B cell (primary cell): ENCODE measurements at regions not wholly inside any gene's neighbourhood (a gene's known extent, or its start where the extent isn't known, plus 50 kb on each side); places are given as distances from the start of the nearest gene placed in this dataset.

ENCODE experiments used
- ATAC-seq: fragments of 200-7000 bp; cut with Tn5 transposase; one replicate; pipeline ENCODE4 v1.10.0; 2021; ENCODE audit warnings: low read depth, mild to moderate bottlenecking, moderate number of reproducible peaks, moderate library complexity
- CTCF ChIA-PET: fragments of 350-600 bp; sonication (Branson Sonifier 250); formaldehyde crosslinking; loops from one replicate; lab custom pipeline; 2021; ENCODE audit warnings: antibody characterized with exemption, inconsistent platforms; lab: Charles Lee
- POLR2A ChIA-PET: fragments of 350-600 bp; sonication (Branson Sonifier 250); formaldehyde crosslinking; loops from one replicate; lab custom pipeline; 2021; ENCODE audit warnings: antibody characterized with exemption; lab: Charles Lee
- DNase-seq: peaks from one replicate; pipeline ENCODE4 v3.0.0; 2013
- H2AFZ ChIP-seq: 2 replicates; pipeline ENCODE4 v1.6.1; 2012; ENCODE audit warnings: mild to moderate bottlenecking, low read depth, low read length; ENCODE audit not compliant: insufficient read depth, poor library complexity, severe bottlenecking
- H3K27ac ChIP-seq, 2 donors: 1 replicate in 1 of 2; 2 replicates in 1 of 2; pipeline ENCODE4 v1.5.1; 2012 to 2013; ENCODE audit warnings: low read length in 2 of 2, mild to moderate bottlenecking in 2 of 2, moderate library complexity in 1 of 2
- H3K27me3 ChIP-seq, 4 experiments: fragments of 200-600 bp in 1 of 4; sonication (generic) in 1 of 4; replicated peaks in 1 of 4; 1 replicate in 2 of 4; 2 replicates in 2 of 4; pipeline versions ENCODE4 v1.6.1 to v1.7.0; 2013 to 2016; ENCODE audit warnings: low read length in 3 of 4, mild to moderate bottlenecking in 2 of 4, mixed read lengths in 1 of 4, moderate library complexity in 1 of 4; ENCODE audit not compliant: insufficient read depth in 4 of 4, control insufficient read depth in 3 of 4; ENCODE audit errors: control extremely low read depth in 1 of 4
- H3K36me3 ChIP-seq, 2 experiments: replicated peaks in 1 of 2; 1 replicate in 1 of 2; 2 replicates in 1 of 2; pipeline versions ENCODE4 v1.6.1 to v1.7.1; 2013; ENCODE audit warnings: low read length in 1 of 2; ENCODE audit not compliant: insufficient read depth in 2 of 2, control insufficient read depth in 1 of 2; ENCODE audit errors: control extremely low read depth in 1 of 2, extremely low read depth in 1 of 2
- H3K4me1 ChIP-seq, 2 donors: fragments of 200-600 bp in 1 of 2; sonication (generic) in 1 of 2; 1 replicate in 1 of 2; 2 replicates in 1 of 2; pipeline versions ENCODE4 v1.5.1 to v1.6.1; 2013 to 2017; ENCODE audit warnings: low read length in 2 of 2; ENCODE audit not compliant: control insufficient read depth in 2 of 2, insufficient read depth in 2 of 2
- H3K4me2 ChIP-seq: replicated peaks from 2 replicates; pipeline ENCODE3; 2012; ENCODE audit warnings: mild to moderate bottlenecking, low read depth, low read length; ENCODE audit not compliant: poor library complexity, severe bottlenecking
- H3K4me3 ChIP-seq, 5 experiments: fragments of 200-600 bp in 1 of 5; sonication (generic) in 1 of 5; 1 replicate in 3 of 5; 2 replicates in 2 of 5; pipeline versions ENCODE4 v1.5.1 to v1.7.0; 2011 to 2016; ENCODE audit warnings: low read length in 4 of 5, mild to moderate bottlenecking in 4 of 5, low read depth in 2 of 5, control low read depth in 1 of 5, moderate library complexity in 1 of 5; ENCODE audit not compliant: insufficient read depth in 1 of 5; ENCODE audit errors: control extremely low read depth in 1 of 5, extremely low read depth in 1 of 5
- H3K79me2 ChIP-seq: fragments of 200-600 bp; sonication (generic); one replicate; pipeline ENCODE4 v1.6.0; 2016; ENCODE audit warnings: low read length; ENCODE audit not compliant: control insufficient read depth, insufficient read depth
- H3K9ac ChIP-seq: fragments of 200-600 bp; sonication (generic); 2 replicates; pipeline ENCODE4 v1.6.1; 2017; ENCODE audit warnings: mild to moderate bottlenecking, low read length, moderate library complexity
- H3K9me3 ChIP-seq, 3 donors: one replicate each; pipeline versions ENCODE4 v1.6.1 to v1.7.1; 2013; ENCODE audit warnings: low read length in 2 of 3; ENCODE audit not compliant: control insufficient read depth in 2 of 3, insufficient read depth in 1 of 3; ENCODE audit errors: control extremely low read depth in 1 of 3
- H4K20me1 ChIP-seq: 2 replicates; pipeline ENCODE4 v1.6.0; 2012; ENCODE audit warnings: mild to moderate bottlenecking, low read length; ENCODE audit not compliant: insufficient read depth, control insufficient read depth, poor library complexity, severe bottlenecking
- H3K27ac Mint-ChIP-seq: one replicate; pipeline ENCODE4 v1.8.0; 2021; ENCODE audit warnings: mixed read lengths
- H3K27me3 Mint-ChIP-seq: one replicate; pipeline ENCODE4 v1.8.0; 2021; ENCODE audit warnings: mixed read lengths
- H3K4me1 Mint-ChIP-seq: one replicate; pipeline ENCODE4 v1.8.0; 2021; ENCODE audit warnings: mixed read lengths
- H3K4me3 Mint-ChIP-seq: one replicate; pipeline ENCODE4 v1.8.0; 2021; ENCODE audit warnings: mixed read lengths
- H3K9me3 Mint-ChIP-seq: one replicate; pipeline ENCODE4 v1.8.0; 2022; ENCODE audit warnings: mixed read lengths; ENCODE audit not compliant: insufficient read depth
- CTCF ChIP-seq: fragments of 200-600 bp; IDR thresholded peaks from one replicate; pipeline ENCODE4 v1.8.0; 2022; ENCODE audit warnings: antibody characterized with exemption, mild to moderate bottlenecking
- EZH2 ChIP-seq: IDR thresholded peaks from 2 replicates; pipeline ENCODE4 v1.6.1; 2012; ENCODE audit warnings: borderline replicate concordance, low read depth, mild to moderate bottlenecking, moderate library complexity, low read length; ENCODE audit not compliant: insufficient read depth, poor library complexity, severe bottlenecking
- WGBS: methylation state at CpG from one replicate; pipeline ENCODE4 v1.1.5; 2013; ENCODE audit warnings: missing lambda C conversion rate; ENCODE audit not compliant: insufficient coverage; 5-methylcytosine and 5-hydroxymethylcytosine counted together
- intact Hi-C: fragments of 100-400 bp; cut with micrococcal nuclease; formaldehyde crosslinking; loops from one replicate; pipeline ENCODE4 v1.10.0; 2022

DNA sequence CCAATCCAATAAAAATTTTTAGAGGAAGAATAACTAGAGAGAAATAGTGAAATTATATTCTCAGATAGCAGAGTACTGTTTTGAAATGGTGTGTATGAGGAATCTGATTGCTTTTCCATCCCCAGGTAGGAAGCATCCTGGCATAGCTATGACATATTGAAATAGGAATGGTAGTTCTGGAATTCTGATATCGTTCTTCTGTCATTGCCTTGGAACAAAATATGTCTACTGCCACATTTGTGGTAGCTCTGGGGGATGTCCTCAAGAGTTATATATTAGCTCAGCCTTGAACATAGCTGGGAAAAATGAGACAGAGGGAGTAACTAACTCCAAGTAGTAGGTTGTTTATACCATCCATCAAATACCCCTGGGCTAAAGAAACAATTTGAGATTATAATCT, 950.7 kb downstream of the MCTP2 start:
- no peak overlapping the region for H3K4me3 ChIP-seq
- H3K36me3 ChIP-seq, result no peaks in the 10 kb centered on the region
- no peak overlapping the region for H3K9ac ChIP-seq
- H3K9me3 ChIP-seq, result peaks cover 0 to 8% (median 1%) of the 10 kb centered on the region in 3 donors
- Mint-ChIP-seq H3K4me3 (no peak overlapping the region), H3K4me1 (no peaks in the 10 kb centered on the region), H3K27ac (no peak overlapping the region), H3K27me3 (no peaks in the 10 kb centered on the region), H3K9me3 (no peaks in the 10 kb centered on the region)
- no CpG with 5 or more reads among the region's 1 CpG for WGBS
- no peaks in the 10 kb centered on the region for H3K4me1 ChIP-seq
- no peak overlapping the region for H3K4me2 ChIP-seq
- CTCF ChIA-PET, result no interaction called here
- ATAC-seq (no peak), DNase-seq (no peak)
- TF ChIP-seq CTCF (no peak), EZH2 (no peak)
- no peak overlapping the region for H2AFZ ChIP-seq
- no peak overlapping the region for H3K27ac ChIP-seq
- no peaks in the 10 kb centered on the region for H4K20me1 ChIP-seq
- no peaks in the 10 kb centered on the region for H3K27me3 ChIP-seq
- POLR2A ChIA-PET, result no interaction called here
- no peaks in the 10 kb centered on the region for H3K79me2 ChIP-seq
- intact Hi-C loops, result no loop called here

DNA sequence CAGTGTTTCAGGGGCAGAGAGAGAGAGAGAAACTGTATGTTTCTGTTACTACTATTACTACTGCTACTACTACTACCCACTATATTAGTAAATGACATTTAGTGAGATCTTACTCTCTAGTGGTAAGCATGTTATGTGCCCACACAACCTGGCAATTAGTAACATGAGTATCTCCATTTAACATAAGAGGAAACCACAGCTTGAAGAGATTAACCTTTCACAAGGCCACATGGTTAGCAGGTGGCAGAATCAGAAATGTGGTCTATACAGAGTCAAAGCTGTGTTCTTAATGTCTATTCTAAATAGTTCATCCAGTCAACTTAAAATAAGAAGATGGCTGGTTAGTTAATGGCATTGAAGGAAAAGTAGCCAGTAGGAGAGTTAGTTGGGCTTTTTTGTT, 961.6 kb downstream of the MCTP2 start:
- ChIA-PET POLR2A (no interaction called here), CTCF (no interaction called here)
- H2AFZ ChIP-seq, result no peak overlapping the region
- no peak for TF ChIP-seq CTCF
- TF ChIP-seq EZH2, result no peak
- DNase-seq, result no peak
- Mint-ChIP-seq H3K9me3 (no peaks in the 10 kb centered on the region), H3K27me3 (no peaks in the 10 kb centered on the region), H3K4me1 (no peaks in the 10 kb centered on the region), H3K27ac (no peak overlapping the region), H3K4me3 (no peak overlapping the region)
- H3K79me2 ChIP-seq, result no peaks in the 10 kb centered on the region
- no peak for ATAC-seq
- H3K27me3 ChIP-seq, result no peaks in the 10 kb centered on the region
- no peak overlapping the region for H3K4me3 ChIP-seq
- intact Hi-C loops, result no loop called here
- H3K9me3 ChIP-seq, result peaks cover 0 to 8% (median 0%) of the 10 kb centered on the region in 3 donors
- no peak overlapping the region for H3K27ac ChIP-seq
- no peaks in the 10 kb centered on the region for H3K4me1 ChIP-seq
- no peaks in the 10 kb centered on the region for H3K36me3 ChIP-seq
- no peak overlapping the region for H3K9ac ChIP-seq
- no peaks in the 10 kb centered on the region for H4K20me1 ChIP-seq
- no peak overlapping the region for H3K4me2 ChIP-seq
